Renal cortical epithelial cell (primary cell): ENCODE measurements at regions not wholly inside any gene's neighbourhood (a gene's known extent, or its start where the extent isn't known, plus 50 kb on each side); places are given as distances from the start of the nearest gene placed in this dataset.

Experiments
- DNase-seq: peaks from one replicate; pipeline ENCODE4 v3.0.0-alpha.2; 2011; ENCODE audit warnings: low read depth

- DNase-seq, result peak; percentile 52
Observed at GRCh38 chr3:15151166-15151565, 52.2 kb upstream of the RBSN start.

GRCh38 chr3:15152184-15152583 is 53.2 kb upstream of the RBSN start:
- DNase-seq, result peak; percentile 25

GRCh38 chr3:15153103-15153502 is 52.9 kb upstream of the CAPN7 start:
- DNase-seq, result no peak

GRCh38 chr3:15154326-15154725 is 51.7 kb upstream of the CAPN7 start:
- no peak for DNase-seq

- DNase-seq, result no peak
Observed at GRCh38 chr3:15155840-15156360, 50.1 kb upstream of the CAPN7 start.
